Glomerular endothelial cell (primary cell): ENCODE measurements at regions not wholly inside any gene's neighbourhood (a gene's known extent, or its start where the extent isn't known, plus 50 kb on each side); places are given as distances from the start of the nearest gene placed in this dataset.
"Not testable (repeated sequence)": the region's sequence is repeated elsewhere in the genome, so short reads cannot be mapped to it uniquely, and the experiment has no call there.

Experiments
- DNase-seq: peaks from one replicate; pipeline ENCODE4 v3.0.0-alpha.2; 2011; ENCODE audit warnings: low read depth, low spot score; ENCODE audit errors: extremely low read depth

DNA sequence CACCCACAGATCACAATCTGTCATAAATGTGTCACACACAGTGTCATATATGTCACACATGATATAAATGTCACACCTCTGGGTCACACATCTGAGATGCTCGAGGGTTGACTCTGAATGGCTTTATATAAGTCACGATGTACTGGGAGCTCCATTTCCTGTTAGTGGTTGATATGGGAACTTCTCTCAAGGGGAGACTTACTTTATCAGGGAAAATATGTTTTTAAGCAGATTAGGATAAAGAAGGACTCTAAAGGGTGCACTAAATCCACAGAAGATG, 83.9 kb upstream of the MEF2A start:
- DNase-seq: no peak

DNA sequence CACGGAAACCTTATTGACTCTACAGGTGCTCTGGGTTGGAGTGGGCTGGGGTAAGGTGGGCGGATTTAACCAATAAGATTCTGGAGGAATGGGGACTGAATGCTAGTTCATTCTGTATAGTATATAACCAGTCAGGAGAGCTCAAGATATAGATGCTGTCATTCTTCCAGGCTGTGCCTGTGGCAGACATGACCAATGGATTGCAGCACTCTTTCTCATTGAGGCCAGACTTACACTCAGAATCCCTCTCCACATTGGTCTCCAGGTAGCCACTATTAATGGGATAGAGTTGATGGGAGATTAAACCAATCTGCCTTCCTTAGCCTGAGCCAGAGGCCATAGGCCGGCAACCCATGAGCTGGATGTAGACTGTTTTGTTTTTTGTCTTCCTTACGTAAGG, 82.8 kb upstream of the MEF2A start:
- DNase-seq: no peak

DNA sequence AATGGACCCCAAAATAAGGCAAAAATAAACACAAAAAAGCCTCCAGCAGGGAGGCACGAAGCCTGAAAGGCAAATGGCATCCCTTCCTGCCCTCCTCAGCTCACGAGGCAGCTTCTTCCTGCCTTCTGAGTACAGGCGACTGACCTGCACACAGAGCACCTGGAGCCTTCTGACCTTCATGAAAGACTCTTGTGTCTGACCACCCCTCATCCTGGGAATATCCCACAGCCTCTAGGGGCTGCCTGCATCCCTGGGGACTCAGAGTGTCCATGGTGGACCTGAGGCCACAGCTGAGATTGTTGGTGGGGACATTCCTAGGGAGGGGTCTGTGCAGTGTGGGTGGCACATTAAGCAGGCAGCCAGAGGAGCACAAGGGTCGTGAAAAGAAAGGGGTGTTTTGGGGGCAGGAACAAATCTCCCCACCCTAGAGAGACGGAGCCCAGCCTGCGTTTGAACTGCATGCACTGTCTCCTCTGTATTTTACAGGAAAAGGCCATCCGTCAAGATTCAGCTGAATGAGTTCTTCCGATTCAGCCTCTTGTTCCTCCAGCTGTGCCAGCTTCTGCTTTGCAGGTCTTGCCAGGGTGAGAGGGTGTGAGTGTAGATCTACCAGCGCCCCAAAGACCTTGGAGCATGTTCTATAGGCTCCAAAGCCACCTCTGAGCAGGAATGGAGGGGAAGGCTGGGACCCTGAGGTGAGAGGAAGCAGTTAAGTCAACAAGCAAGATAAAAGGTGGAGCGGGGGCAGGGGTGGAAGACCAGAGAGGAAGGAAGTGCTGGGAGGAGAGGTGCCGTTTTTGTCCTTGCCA, 80.4 kb upstream of the MEF2A start:
- DNase-seq: no peak

DNA sequence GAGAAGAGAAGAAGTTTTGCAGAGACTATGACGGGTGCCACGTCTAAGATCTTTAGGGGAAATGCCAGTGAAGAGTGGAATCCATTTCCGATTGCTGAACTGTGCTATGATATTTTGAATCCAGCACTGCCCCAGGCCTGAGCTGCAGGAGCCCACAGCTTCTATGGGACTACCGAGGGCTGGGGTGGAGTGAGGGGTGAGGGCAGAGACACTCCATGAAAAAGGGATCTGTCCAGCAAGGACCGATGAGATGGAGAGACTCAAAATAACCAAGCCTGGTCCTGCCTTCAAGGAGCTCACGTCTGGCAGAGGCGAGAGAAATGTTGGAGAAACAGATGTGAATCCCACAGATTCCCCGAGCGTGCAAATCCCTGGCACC, 79.8 kb upstream of the MEF2A start:
- no peak for DNase-seq

DNA sequence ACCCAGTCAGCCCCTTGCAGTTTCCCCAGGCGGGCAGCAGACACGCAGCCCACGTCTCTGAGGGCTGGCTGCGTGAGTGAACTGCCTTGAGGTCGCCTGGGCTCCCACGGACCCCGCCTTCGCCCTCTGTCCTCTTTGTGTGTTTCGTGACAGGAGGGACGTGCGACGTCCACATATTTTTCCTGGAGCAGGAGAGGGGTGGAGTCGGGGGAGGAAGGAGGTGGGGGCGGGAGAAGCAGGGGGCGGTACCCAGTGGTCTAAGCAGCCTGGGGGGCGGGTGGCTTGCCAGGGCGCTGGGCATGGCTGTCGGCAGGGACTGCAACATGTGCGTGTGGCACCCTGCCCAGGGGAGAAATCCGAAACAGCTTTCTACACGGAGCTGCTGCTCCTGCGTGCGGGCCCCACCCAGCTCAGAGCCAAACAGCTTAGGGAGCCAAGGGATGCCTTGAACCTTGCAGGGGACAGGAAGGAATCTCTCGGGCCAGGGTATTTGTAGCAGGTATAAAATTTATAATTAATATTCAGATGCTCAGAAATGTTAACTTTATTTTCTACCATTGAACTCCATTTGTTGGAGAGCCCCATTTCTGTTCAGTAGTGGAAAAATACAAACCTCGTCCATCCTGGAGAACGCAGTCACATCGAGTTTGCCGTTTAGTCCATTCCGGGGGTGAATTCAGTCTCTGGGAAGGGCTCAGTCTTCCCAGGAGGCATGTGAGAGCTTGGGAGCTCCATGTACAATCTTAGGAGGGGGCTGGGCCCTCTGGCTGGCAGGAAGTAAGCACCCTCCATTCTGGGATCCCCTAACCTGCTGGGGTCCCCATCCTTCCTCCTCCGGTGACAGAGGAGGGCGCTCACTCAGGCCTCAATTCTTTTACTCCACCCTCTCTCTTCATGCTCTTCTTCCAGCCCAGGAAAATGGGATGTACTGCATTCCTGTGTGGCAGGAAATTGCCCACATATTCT, 79.1 kb upstream of the MEF2A start:
- DNase-seq: no peak

DNA sequence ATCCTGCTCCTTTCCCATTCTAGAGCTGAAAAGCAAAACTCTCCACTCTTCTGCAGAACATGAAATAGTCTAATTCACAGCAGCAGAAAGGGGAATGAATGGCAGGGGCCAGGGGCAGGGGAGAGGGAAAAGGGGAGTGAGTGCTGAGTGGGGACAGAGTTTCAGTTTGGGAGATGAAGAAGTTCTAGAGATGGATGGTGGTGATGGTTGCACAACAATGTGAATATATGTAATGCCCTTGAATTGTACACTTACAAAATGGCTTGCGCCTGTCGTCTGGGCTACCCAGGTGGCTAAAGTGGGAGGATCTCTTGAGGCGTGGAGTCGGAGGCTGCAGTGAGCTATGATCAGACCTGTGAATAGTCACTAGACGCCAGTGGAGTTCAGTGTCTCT, 78.5 kb upstream of the MEF2A start:
- no peak for DNase-seq

DNA sequence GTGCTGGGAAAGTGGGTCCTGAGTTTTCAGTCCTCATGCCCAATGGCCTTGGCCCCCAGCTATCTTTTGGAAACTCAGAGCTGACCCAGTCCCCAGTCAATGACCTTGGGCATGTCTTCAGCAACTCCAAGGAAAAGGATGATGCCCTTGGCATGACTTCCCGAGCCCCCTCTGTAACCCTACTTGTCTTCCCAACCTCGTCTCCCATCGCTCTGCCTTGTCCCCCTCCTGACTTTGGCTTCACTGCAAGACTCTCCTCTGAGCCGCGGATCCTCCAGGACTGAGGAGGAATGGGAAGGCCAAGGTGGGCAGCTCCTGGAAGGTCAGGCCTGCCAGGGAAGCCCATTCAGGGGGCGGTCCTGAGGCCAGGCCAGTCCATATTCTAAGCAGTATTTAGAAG, 73.5 kb upstream of the MEF2A start:
- no peak for DNase-seq

DNA sequence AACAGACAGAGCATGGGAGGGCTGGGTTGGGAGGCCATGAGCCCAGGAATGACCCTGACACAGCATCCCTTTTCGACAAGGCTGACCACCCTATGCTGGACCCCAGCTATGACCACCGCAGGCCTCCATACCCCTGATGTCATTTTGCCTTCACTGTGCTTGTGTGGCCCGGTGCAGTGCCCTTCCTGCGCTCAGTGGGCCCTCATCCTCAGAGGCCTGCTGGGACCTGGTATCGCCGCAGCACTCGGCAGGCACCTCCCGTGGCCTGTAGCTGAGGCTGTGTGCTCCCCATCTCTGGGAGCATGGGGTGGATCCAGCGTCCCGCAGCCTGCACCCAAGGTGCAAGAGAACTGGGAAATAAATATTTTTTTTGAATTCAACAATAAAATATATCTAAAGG, 73.1 kb upstream of the MEF2A start:
- no peak for DNase-seq

DNA sequence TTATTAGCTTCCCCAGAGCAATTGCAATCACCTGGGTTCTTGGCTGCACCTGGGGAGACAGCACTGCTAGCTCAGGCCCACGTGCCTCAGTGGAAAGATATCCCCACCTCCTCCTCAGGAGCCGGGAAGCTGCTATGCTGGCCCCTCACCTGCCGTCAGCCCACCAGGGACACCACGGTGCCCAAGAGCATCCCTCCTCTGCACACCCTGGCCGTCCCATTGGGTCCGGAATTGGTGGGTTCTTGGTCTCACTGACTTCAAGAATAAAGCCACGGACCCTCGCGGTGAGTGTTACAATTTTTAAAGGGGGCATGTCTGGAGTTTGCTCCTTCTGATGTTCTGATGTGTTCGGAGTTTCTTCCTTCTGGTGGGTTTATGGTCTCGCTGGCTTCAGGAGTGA, 72.3 kb upstream of the MEF2A start:
- no peak for DNase-seq

DNA sequence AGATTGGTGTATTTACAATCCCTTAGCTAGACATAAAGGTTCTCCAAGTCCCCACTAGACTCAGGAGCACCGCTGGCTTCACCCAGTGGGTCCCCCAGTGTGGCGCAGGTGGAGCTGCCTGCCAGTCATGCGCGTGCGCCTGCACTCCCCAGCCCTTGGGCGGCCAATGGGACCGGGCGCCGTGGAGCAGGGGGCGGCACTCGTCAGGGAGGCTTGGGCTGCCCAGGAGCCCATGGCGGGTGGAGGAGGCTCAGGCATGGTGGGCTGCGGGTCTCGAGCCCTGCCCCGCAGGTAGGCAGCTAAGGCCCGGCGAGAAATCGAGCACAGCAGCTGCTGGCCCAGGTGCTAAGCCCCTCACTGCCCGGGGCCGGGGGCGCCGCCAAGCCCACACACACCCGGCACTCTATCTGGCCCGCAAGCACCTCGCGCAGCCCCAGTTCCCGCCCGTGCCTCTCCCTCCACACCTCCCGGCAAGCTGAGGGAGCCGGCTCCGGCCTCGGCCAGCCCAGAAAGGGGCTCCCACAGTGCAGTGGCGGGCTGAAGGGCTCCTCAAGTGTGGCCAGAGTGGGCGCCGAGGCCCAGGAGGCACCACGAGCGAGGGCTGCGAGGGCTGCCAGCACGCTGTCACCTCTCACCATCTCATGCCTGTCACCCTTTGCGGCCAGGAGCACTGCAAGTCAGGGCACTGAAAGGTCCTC, 71.1 kb upstream of the MEF2A start:
- DNase-seq: not testable (repeated sequence)

DNA sequence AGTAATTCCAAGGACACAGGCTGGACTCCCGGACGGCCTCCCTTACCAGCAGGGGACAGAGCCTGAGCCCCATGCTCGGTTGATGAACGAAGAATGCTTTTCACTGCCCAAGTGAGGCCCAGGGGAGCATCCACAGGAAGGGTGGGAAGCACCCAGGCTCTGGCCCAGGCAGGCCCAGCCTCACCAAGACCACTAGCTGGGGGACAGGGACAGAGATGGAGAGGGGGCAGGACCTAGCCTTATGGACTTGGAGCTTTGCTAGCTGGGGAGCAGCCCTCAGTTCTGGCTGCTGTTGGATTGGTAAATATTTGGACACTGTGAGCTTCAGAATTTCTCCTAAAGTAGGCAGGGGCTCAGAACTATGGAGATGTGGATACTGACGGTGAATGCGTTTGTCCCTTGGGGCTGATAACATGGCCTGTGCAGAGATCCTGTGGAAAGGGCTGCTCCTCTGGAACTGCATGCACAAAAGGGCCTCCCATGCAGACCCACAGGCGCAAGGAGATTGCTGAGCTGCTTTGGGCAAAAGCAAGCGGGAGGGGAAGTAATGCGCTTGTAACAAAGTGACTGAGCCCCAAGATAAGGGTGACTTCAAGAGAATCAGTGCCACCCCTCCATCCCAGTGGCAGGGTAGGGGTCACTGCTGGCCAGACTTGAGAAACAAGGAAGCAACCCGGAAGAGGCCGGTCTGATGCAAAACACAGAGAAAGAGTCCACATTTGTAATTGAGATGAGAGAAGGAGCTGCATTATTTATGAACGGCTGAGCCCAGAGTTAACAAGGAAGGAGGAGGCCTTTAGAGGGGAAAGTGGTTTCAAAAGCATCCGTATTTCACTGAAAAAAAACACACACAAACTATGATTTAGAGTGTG, 70.1 kb upstream of the MEF2A start:
- no peak for DNase-seq

DNA sequence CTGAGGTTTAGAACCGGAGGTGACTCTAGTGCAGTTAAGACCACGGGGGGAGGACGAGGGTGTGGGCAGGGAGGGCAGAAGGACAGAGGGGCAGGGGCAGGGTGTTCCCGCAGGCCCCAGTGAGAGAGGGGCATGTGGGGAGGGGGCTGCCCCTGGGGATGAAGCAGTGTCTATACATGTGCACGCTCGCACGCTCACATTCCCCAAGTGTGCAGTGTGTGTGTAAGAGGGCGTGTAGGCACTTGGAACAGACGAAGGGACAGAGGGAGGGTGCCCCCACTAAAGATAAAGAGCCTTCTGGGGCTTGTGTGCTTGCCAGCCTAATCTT, 69.5 kb upstream of the MEF2A start:
- DNase-seq: no peak

DNA sequence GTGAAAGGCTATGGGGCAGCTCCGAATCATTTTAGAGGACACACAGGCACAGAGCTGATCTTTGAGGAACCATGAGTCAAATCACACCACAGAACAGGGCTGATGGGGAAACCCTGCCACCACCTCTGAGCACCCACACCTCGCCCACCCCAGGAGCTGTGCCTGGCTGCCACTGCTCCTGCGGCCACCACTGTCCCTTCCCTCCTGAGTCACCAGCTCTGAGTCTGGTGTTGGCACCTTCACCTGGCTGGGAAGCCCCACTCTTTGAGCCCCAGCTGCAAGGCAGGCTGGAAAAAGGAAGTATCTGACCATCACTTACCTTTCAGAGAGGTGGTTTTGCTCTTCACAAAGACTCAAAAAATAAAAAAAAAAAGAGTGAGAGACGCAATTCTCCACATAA, 63.6 kb upstream of the MEF2A start:
- no peak for DNase-seq

DNA sequence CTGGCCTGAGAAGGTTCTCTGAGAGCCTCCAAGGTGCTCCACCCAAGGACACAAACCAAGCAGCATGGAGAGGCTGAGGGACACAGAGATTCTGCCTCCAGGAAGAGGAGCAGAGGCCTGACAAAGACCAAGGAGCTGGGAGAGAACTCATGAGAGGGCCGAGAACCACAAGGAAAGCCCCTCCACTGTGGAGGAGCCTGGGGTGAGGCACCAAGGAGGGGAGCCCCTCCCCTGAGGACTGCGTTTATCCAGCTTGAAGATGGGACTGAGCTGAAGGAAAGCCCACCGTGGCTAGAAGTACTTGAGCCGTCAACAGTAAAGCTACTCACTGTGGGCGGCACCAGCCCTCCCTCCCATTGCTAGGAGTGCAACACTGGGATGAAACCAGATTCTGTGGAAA, 63.1 kb upstream of the MEF2A start:
- DNase-seq: no peak

DNA sequence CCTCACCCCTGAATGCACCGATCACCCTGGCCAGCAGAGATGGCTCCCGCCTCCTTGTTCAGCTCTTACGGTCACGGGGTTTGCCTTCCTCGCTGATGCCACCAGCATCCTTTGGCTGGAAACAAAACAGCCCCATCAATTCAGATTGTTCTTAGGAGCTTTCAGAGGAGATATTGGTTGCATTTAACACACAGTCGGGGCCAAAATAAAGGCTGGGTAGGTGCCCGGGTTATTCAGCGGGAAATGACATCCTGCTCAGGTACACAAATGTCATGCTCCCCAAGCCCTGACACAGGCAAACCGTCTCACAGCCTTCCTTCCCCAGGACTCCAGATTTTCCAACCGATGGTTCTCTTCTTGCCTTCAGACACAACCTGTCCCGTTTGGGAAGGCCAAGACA, 62.4 kb upstream of the MEF2A start:
- DNase-seq: no peak

DNA sequence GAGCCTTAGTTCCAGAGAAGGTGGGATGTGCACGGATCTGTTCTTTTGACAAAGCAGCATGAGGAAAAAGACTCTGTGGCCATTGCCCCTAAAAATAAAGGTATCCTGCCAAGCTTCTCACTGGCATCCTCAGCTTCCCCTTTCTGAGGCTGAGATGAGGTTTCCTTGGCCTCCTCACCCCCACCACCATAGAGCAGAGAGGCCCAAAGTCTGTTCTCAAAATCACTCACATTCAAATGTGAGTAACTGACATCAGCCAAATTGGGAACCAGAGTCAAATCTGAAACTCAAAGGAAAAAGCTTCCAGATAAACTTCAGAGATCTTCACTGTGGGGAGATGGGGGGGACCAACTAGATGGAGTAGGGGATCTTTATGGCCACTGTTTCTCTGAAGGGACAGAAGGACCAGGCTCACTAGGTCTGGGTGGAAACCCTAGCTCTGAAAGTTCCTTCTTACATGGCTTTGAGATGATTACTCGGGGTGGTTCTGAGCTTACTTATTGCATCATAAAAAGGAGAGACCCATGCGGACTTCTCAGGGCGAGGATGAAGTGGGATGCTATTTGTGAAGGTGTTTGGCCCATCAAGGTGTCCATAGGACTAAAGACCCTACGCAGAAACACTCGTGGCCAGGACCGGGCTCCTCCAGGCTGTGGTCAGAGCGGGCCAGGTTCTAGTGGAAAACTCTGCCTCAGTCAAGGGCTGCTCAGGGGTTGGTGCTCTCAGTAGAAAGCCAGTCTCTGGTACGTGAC, 61.5 kb upstream of the MEF2A start:
- DNase-seq: no peak

DNA sequence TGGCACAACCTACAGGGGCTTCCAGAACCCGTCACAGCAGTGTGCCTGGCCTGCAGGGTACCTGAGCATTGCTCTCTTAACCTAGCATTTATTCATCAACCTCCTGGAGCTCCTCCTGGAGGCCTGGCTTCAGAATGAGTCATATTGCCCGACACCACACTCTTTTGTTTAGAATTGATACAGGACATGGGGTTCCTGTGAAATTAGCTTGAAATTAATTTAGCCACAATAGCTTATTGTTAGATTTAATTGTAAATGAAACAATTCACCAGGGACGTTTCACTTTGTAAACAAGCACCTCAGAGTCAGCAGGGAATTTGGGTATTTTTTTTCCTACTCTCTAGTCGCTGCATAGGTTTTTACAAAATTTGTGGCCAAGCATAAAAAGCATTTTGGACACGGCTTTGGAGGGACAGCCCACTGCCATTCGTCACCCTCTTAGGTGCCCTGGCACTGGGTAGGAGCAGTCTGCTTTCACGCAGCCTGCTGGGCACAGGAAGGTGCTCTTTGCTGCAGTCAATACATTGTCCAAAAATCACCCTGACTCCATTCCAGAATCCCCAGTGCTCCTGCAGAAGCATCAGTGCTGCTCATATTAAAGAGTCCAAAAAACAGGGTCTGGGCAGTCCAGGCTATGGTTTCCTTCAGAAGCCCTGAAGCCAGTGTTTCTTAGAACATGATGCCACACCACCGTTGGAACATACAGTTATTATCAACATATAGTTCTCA, 60.8 kb upstream of the MEF2A start:
- DNase-seq: no peak

DNA sequence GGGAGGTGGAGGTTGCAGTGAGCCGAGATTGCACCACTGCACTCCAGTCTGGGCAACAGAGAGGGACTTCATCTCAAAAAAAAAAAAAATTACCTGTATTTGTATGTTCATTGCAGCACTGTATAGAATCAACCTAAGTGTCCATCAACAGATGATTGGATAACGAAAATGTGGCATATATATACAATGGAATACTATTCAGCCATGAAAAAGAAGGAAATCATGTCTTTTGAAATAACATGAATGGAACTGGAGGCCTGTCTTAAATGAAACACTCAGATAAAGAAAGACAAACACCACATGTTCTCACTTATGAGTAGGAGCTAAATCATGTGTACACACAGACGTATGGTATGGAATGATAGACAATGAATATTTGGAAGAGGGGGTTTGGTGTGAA, 59.4 kb upstream of the MEF2A start:
- DNase-seq: no peak

DNA sequence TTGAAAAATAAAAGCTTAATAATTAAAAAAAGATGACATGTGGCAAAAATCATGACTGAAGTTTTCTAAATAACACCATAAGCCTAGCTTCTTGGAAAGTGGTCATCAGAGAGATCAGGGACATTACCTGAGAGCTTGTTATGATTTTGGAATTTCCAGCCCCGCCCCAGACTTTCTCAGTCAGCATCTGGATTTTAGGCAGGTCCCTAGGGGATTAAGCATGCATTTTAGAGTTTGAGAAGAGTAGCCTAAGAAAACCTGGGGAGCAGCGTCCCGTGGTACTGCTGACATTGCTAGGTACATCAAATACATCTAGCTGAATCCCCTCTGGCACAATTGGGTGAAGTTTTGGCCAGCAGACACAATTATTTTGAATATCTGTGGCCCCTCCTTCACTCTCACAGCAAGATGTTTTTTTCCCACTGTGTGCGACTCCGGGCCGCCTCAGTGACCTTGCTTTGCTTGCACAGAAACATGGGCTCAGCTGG, 58.7 kb upstream of the MEF2A start:
- no peak for DNase-seq
